ENCODE measurements at regions not wholly inside any gene's neighbourhood (a gene's known extent, or its start where the extent isn't known, plus 50 kb on each side); places are given as distances from the start of the nearest gene placed in this dataset.

- TF ChIP-seq POLR2AphosphoS5 (IDR thresholded peaks at IDR 0.05; ENCODE audit: borderline replicate concordance, low read depth, low read length) (no peak), EZH2 (IDR thresholded peaks at IDR 0.05) (no peak)
These were observed 210.7 kb downstream of the C9orf50 start for GRCh38 chr9:129410226-129410625.
